Heart left ventricle (tissue), 13 donors: ENCODE measurements at regions not wholly inside any gene's neighbourhood (a gene's known extent, or its start where the extent isn't known, plus 50 kb on each side); places are given as distances from the start of the nearest gene placed in this dataset.

Experiments
- CTCF ChIP-seq, 12 donors: fragments of 200-600 bp; sonication (generic) in 4 of 12; IDR thresholded peaks; one replicate each; pipeline versions ENCODE4 v1.5.0 to v1.8.0; 2018 to 2022; ENCODE audit warnings: antibody characterized with exemption in 12 of 12, mild to moderate bottlenecking in 5 of 12
- POLR2A ChIP-seq, 2 donors: fragments of 450-650 bp; IDR thresholded peaks; one replicate each; pipeline ENCODE4 v1.6.1; 2017; ENCODE audit warnings: antibody characterized with exemption in 2 of 2, mild to moderate bottlenecking in 2 of 2, moderate library complexity in 2 of 2
- donor health status: ischemic (EF 13 %, LVEDD 7.1; RV severe dilation, severe dysfunction).
- donor health status: DM: no; HTN: yes; CAD: no.
- donor health status: DM: no; HTN: no; CAD: no.
- donor health status: ischemic (EF 25% LVEDD 6.9; RV normal size, moderate dysfunction).
- donor health status: ischemic (EF 25% LVEDD 5.7; RV mildly dilated, moderate dysfunction).
- donor health status: ischemic (EF 35%, LVEDD 5.7; RV mildly dilated, moderate dysfunction).
- donor health status: nonischemic (EF 11% LVEDD 7.7; RV severe dilation, severe dysfunction).
- donor health status: DM: yes; HTN: yes; CAD: no.
- donor health status: PGD.
- donor health status: ischemic (EF 29% LVEDD 5.4; RV normal size, mild dysfunction).
- donor health status: nonischemic (EF 23%, LVEDD 6.1; RV moderate dilation, normal function).

- TF ChIP-seq CTCF (IDR thresholded peaks at IDR 0.05) (no peak), POLR2A (IDR thresholded peaks at IDR 0.05) (no peak)
These were observed 349.9 kb upstream of the TGFBR2 start for GRCh38 chr3:30256474-30256873.
